BLaER1 treated with 17β-estradiol and CSF1 and Interleukin-3, amounts not matched to agents 10 nM and 100 nM (cell line): ENCODE measurements at regions not wholly inside any gene's neighbourhood (a gene's known extent, or its start where the extent isn't known, plus 50 kb on each side); places are given as distances from the start of the nearest gene placed in this dataset.

ENCODE experiments used
- H3K27ac ChIP-seq, 11 experiments: shearing (Covaris generic); formaldehyde crosslinking; 2 replicates each; pipeline ENCODE4 v1.8.1; 2022
- H3K27me3 ChIP-seq, 11 experiments: shearing (Covaris generic); formaldehyde crosslinking; 2 replicates each; pipeline ENCODE4 v1.8.1; 2022
- H3K36me3 ChIP-seq, 11 experiments: shearing (Covaris generic); formaldehyde crosslinking; 2 replicates each; pipeline ENCODE4 v1.8.1; 2022
- H3K4me1 ChIP-seq, 10 experiments: shearing (Covaris generic); formaldehyde crosslinking; 2 replicates each; pipeline ENCODE4 v1.8.1; 2022
- H3K4me2 ChIP-seq, 11 experiments: shearing (Covaris generic); formaldehyde crosslinking; 2 replicates each; pipeline ENCODE4 v1.8.1; 2022
- H3K4me3 ChIP-seq, 10 experiments: shearing (Covaris generic); formaldehyde crosslinking; 2 replicates each; pipeline ENCODE4 v1.8.1; 2022
- H3K9ac ChIP-seq, 11 experiments: shearing (Covaris generic); formaldehyde crosslinking; 2 replicates each; pipeline ENCODE4 v1.8.1; 2022
- H3K9me3 ChIP-seq, 11 experiments: shearing (Covaris generic); formaldehyde crosslinking; replicated peaks in 1 of 11; 2 replicates each; pipeline ENCODE4 v1.8.1; 2022
- H4K20me1 ChIP-seq, 11 experiments: shearing (Covaris generic); formaldehyde crosslinking; 2 replicates each; pipeline ENCODE4 v1.8.1; 2022
- Cebpa-rat ChIP-seq, 11 experiments: shearing (Covaris generic); IDR thresholded peaks; 2 replicates each; pipeline ENCODE4 v1.8.1; 2022

- Histone ChIP-seq H3K36me3 (no peaks in the 10 kb centered on the region), H4K20me1 (no peaks in the 10 kb centered on the region), H3K9ac (no peak overlapping the region), H3K27ac (no peak overlapping the region), H3K4me3 (no peak overlapping the region), H3K9me3 (no peaks in the 10 kb centered on the region), H3K4me2 (no peak overlapping the region), H3K27me3 (no peaks in the 10 kb centered on the region), H3K4me1 (peaks cover 0 to 8% (median 0%) of the 10 kb centered on the region in 10 experiments; a peak in 6 of 20 replicates)
- TF ChIP-seq Cebpa-rat (IDR thresholded peaks at IDR 0.05) = no peak
These were observed 153.8 kb downstream of the TTC32 start for GRCh38 chr2:19748073-19748375.

GRCh38 chr2:19747310-19748072 is 154.3 kb downstream of the TTC32 start:
- Histone ChIP-seq H3K4me3 (no peak overlapping the region), H3K4me1 (peaks cover 0 to 14% (median 0%) of the 10 kb centered on the region in 10 experiments; a peak in 6 of 20 replicates), H4K20me1 (no peaks in the 10 kb centered on the region), H3K9ac (no peak overlapping the region), H3K27me3 (no peaks in the 10 kb centered on the region), H3K27ac (no peak overlapping the region), H3K9me3 (no peaks in the 10 kb centered on the region), H3K36me3 (no peaks in the 10 kb centered on the region), H3K4me2 (no peak overlapping the region)
- TF ChIP-seq Cebpa-rat (IDR thresholded peaks at IDR 0.05) = no peak

GRCh38 chr2:19746611-19747309 is 155.0 kb downstream of the TTC32 start:
- Histone ChIP-seq H3K9ac (no peak overlapping the region), H3K4me2 (no peak overlapping the region), H3K36me3 (no peaks in the 10 kb centered on the region), H3K27me3 (no peaks in the 10 kb centered on the region), H3K27ac (no peak overlapping the region), H3K4me1 (peaks cover 0 to 15% (median 0%) of the 10 kb centered on the region in 10 experiments; a peak in 6 of 20 replicates), H4K20me1 (no peaks in the 10 kb centered on the region), H3K4me3 (no peak overlapping the region), H3K9me3 (no peaks in the 10 kb centered on the region)
- no peak for TF ChIP-seq Cebpa-rat (IDR thresholded peaks at IDR 0.05)

- Histone ChIP-seq H3K4me2 (no peak overlapping the region), H3K4me1 (peaks cover 0 to 15% (median 0%) of the 10 kb centered on the region in 10 experiments; a peak in 6 of 20 replicates), H3K36me3 (no peaks in the 10 kb centered on the region), H3K4me3 (no peak overlapping the region), H3K27me3 (no peaks in the 10 kb centered on the region), H3K27ac (no peak overlapping the region), H3K9me3 (no peaks in the 10 kb centered on the region), H4K20me1 (no peaks in the 10 kb centered on the region), H3K9ac (no peak overlapping the region)
- no peak for TF ChIP-seq Cebpa-rat (IDR thresholded peaks at IDR 0.05)
These were observed 155.6 kb downstream of the TTC32 start for GRCh38 chr2:19746137-19746600.

GRCh38 chr2:19745318-19746136 is 156.3 kb downstream of the TTC32 start:
- TF ChIP-seq Cebpa-rat (IDR thresholded peaks at IDR 0.05) = no peak

GRCh38 chr2:19744456-19745199 is 157.2 kb downstream of the TTC32 start:
- no peak overlapping the region for H3K27ac ChIP-seq
- no peak overlapping the region for H3K4me2 ChIP-seq
- H4K20me1 ChIP-seq = no peaks in the 10 kb centered on the region
- no peak for TF ChIP-seq Cebpa-rat (IDR thresholded peaks at IDR 0.05)
- peaks cover 0 to 15% (median 0%) of the 10 kb centered on the region in 10 experiments; a peak in 6 of 20 replicates for H3K4me1 ChIP-seq
- H3K4me3 ChIP-seq = no peak overlapping the region
- no peaks in the 10 kb centered on the region for H3K9me3 ChIP-seq
- no peaks in the 10 kb centered on the region for H3K27me3 ChIP-seq
- no peaks in the 10 kb centered on the region for H3K36me3 ChIP-seq
- H3K9ac ChIP-seq = no peak overlapping the region

More at GRCh38 chr2:19745318-19746136, 156.3 kb downstream of the TTC32 start:
- peaks cover 0 to 15% (median 0%) of the 10 kb centered on the region in 10 experiments; a peak in 6 of 20 replicates for H3K4me1 ChIP-seq
- H3K27me3 ChIP-seq = no peaks in the 10 kb centered on the region
- H4K20me1 ChIP-seq = no peaks in the 10 kb centered on the region
- H3K27ac ChIP-seq = no peak overlapping the region
- no peak overlapping the region for H3K4me2 ChIP-seq
- H3K9me3 ChIP-seq = no peaks in the 10 kb centered on the region
- H3K9ac ChIP-seq = no peak overlapping the region
- H3K36me3 ChIP-seq = no peaks in the 10 kb centered on the region
- no peak overlapping the region for H3K4me3 ChIP-seq

GRCh38 chr2:19743641-19744040 is 158.1 kb downstream of the TTC32 start:
- H3K27ac ChIP-seq = no peak overlapping the region
- no peaks in the 10 kb centered on the region for H4K20me1 ChIP-seq
- H3K9ac ChIP-seq = no peak overlapping the region
- TF ChIP-seq Cebpa-rat (IDR thresholded peaks at IDR 0.05) = no peak
- no peaks in the 10 kb centered on the region for H3K9me3 ChIP-seq
- H3K4me3 ChIP-seq = no peak overlapping the region
- H3K4me2 ChIP-seq = peak overlapping the region in 3 of 11 experiments; percentile 1 to 43 (median 36); a peak in 4 of 22 replicates
- no peaks in the 10 kb centered on the region for H3K27me3 ChIP-seq
- no peaks in the 10 kb centered on the region for H3K36me3 ChIP-seq
- peaks cover 0 to 15% (median 0%) of the 10 kb centered on the region in 10 experiments; a peak in 6 of 20 replicates for H3K4me1 ChIP-seq

- H3K9ac ChIP-seq = no peak overlapping the region
- peak overlapping the region in 3 of 11 experiments; percentile 6 to 36 (median 21); a peak in 4 of 22 replicates for H3K4me2 ChIP-seq
- no peaks in the 10 kb centered on the region for H3K36me3 ChIP-seq
- H3K27ac ChIP-seq = no peak overlapping the region
- TF ChIP-seq Cebpa-rat (IDR thresholded peaks at IDR 0.05) = no peak
- H3K27me3 ChIP-seq = no peaks in the 10 kb centered on the region
- no peaks in the 10 kb centered on the region for H3K9me3 ChIP-seq
- H3K4me3 ChIP-seq = no peak overlapping the region
- H4K20me1 ChIP-seq = no peaks in the 10 kb centered on the region
- peaks cover 0 to 15% (median 0%) of the 10 kb centered on the region in 10 experiments; a peak in 6 of 20 replicates for H3K4me1 ChIP-seq
These were observed 158.9 kb downstream of the TTC32 start for GRCh38 chr2:19742872-19743271.
